ENCODE measurements at regions not wholly inside any gene's neighbourhood (a gene's known extent, or its start where the extent isn't known, plus 50 kb on each side); places are given as distances from the start of the nearest gene placed in this dataset.

DNA sequence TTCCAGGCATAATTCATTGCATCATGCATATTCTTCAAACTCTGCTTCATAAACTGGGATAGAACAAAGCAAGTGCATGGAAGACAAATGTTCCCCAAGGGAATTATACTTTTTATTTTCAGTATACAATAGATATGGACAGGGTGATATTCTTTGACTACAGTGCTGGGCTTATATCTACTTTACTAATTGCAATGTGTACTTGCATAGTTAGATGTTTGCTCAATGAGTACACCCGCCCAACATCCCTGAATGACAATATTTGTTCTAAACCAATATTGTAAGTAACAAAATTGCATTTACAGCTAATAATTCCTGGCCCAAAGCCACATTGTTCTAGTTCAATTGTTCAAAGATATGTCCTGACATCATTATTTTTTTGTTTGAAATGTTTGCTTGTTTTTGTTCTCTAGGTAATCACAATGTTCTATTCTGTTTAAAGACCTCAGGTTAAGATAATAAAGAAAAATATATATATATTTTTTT is 171.4 kb downstream of the PTN start:
- Histone ChIP-seq H3K9me3 (ENCODE audit: control insufficient read depth, low read length) (no peaks in the 10 kb centered on the region), H3K4me1 (ENCODE audit: control insufficient read depth, insufficient read depth, low read length) (no peaks in the 10 kb centered on the region), H3K27ac (ENCODE audit: low read length) (no peak overlapping the region), H3K4me3 (ENCODE audit: low read length) (no peak overlapping the region), H3K27me3 (ENCODE audit: control insufficient read depth, insufficient read depth) (no peaks in the 10 kb centered on the region)
- WGBS, result 87% methylated on average over 1 of the region's 1 CpG
- no peak for ATAC-seq
- intact Hi-C loops (cut with DNase I), result loop anchor here in 2 of 4 donors (5.0 to 10.0 kb wide), 2 partner anchors 283 to 295 kb away; no protein-coding TSS in a partner anchor
- no peak for DNase-seq

DNA sequence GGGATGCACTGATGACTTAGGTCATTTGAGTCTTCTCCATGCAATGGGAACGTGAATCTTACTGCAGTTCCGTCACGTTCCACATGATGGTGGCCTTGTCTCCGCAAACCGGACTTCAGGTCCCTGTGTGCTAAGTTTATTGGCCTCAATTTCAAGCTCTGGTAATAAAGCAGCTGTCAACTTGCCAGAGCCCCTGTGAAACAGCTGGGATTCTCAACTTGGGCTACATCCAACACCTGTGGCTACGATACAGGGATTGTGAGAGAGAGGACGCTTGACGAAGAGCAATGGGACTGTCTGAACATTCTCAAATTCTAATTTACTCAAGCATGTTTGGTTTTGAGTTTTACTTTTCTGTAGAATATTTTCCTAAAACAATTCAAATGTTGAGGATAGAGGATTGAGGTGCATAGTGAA is 174.2 kb downstream of the PTN start:
- peak; percentile 35 to 81 (median 65) for DNase-seq
- 10% methylated on average over 8 of the region's 8 CpGs for WGBS
- Histone ChIP-seq H3K27ac (ENCODE audit: low read length) (no peak overlapping the region), H3K27me3 (ENCODE audit: control insufficient read depth, insufficient read depth) (no peaks in the 10 kb centered on the region), H3K4me3 (ENCODE audit: low read length) (no peak overlapping the region), H3K4me1 (ENCODE audit: control insufficient read depth, insufficient read depth, low read length) (no peaks in the 10 kb centered on the region), H3K9me3 (ENCODE audit: control insufficient read depth, low read length) (no peaks in the 10 kb centered on the region)
- intact Hi-C loops (cut with DNase I), result loop anchor here (5.0 to 10.0 kb wide), 3 partner anchors 283 to 426 kb away; no protein-coding TSS in a partner anchor
- peak; percentile 77 to 82 for ATAC-seq

DNA sequence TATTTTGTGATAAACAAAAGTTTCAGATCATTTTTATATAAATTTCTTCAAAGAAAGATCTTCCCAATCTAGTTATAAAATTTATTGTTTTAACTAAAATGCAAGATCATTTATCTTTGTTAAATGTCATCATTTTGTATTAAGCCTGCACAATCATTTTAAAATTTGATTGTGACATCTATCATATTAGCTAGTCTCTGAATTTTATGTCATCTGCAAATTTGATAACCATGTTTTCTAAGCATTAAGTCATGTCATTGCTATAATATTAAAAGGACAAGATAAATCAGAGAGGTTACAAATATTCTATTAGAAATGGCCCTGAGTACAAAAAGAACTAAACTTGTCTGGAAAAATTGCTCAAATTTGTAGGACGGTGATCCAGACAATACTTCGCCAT is 175.9 kb downstream of the PTN start:
- no peak for ATAC-seq
- WGBS, result 96% methylated on average over 2 of the region's 2 CpGs
- Histone ChIP-seq H3K4me3 (ENCODE audit: low read length) (no peak overlapping the region), H3K9me3 (ENCODE audit: control insufficient read depth, low read length) (no peaks in the 10 kb centered on the region), H3K27ac (ENCODE audit: low read length) (no peak overlapping the region), H3K27me3 (ENCODE audit: control insufficient read depth, insufficient read depth) (no peaks in the 10 kb centered on the region), H3K4me1 (ENCODE audit: control insufficient read depth, insufficient read depth, low read length) (no peaks in the 10 kb centered on the region)
- DNase-seq, result no peak
- intact Hi-C loops (cut with DNase I), result loop anchor here (5.0 to 10.0 kb wide), 3 partner anchors 285 to 427 kb away; no protein-coding TSS in a partner anchor

DNA sequence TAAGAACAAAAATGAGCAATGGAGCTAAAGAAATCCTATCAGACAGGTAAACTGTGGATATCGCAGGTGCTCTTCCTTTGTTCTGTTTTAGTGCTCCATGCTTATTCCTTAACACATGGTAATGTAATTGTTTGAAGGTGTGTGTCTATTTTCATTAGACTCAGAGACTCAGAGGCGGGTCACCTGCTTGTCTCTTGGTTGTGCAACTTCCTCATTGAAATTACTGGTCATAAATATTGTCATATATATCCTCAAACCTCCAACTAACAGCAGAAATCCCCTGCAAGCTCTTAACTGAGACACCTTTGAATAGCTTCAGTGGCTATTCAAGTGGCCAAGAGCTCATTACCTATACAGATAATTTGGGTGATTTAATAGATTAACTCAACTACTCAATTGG is 177.2 kb downstream of the PTN start:
- ATAC-seq (no peak), DNase-seq (no peak)
- Histone ChIP-seq H3K4me3 (ENCODE audit: low read length) (no peak overlapping the region), H3K9me3 (ENCODE audit: control insufficient read depth, low read length) (no peaks in the 10 kb centered on the region), H3K4me1 (ENCODE audit: control insufficient read depth, insufficient read depth, low read length) (no peaks in the 10 kb centered on the region), H3K27me3 (ENCODE audit: control insufficient read depth, insufficient read depth) (no peaks in the 10 kb centered on the region), H3K27ac (ENCODE audit: low read length) (no peak overlapping the region)
- WGBS, result 86% methylated on average over 2 of the region's 2 CpGs
- intact Hi-C loops (cut with DNase I), result loop anchor here (5.0 to 10.0 kb wide), 3 partner anchors 286 to 428 kb away; no protein-coding TSS in a partner anchor

DNA sequence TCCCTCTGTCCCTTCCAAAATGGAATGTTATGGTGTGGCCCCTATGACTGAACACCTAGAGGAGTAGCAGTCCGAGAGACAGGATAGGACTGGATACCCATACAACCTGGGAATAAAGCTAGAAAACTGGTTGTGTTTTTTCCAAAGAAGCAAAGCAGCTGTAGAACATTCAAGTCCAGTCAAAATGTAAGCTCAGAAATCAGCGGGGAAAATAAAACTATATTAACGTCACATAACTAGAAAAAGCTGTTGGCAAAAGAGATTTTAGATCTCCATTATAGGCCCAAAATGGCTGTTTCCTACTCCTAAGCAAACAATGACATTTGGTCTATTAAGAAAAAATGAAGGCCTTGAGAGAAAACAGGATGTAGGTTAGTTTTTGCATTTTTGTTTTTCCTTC is 177.7 kb downstream of the PTN start:
- no peaks in the 10 kb centered on the region for H3K4me1 ChIP-seq (ENCODE audit: control insufficient read depth, insufficient read depth, low read length)
- intact Hi-C loops (cut with DNase I), result loop anchor here (5.0 to 10.0 kb wide), 3 partner anchors 287 to 429 kb away; no protein-coding TSS in a partner anchor
- no peaks in the 10 kb centered on the region for H3K27me3 ChIP-seq (ENCODE audit: control insufficient read depth, insufficient read depth)
- ATAC-seq, result no peak
- H3K4me3 ChIP-seq (ENCODE audit: low read length), result no peak overlapping the region
- no peak for DNase-seq
- no peaks in the 10 kb centered on the region for H3K9me3 ChIP-seq (ENCODE audit: control insufficient read depth, low read length)
- H3K27ac ChIP-seq (ENCODE audit: low read length), result no peak overlapping the region
- WGBS, result 80% methylated on average over 3 of the region's 3 CpGs

DNA sequence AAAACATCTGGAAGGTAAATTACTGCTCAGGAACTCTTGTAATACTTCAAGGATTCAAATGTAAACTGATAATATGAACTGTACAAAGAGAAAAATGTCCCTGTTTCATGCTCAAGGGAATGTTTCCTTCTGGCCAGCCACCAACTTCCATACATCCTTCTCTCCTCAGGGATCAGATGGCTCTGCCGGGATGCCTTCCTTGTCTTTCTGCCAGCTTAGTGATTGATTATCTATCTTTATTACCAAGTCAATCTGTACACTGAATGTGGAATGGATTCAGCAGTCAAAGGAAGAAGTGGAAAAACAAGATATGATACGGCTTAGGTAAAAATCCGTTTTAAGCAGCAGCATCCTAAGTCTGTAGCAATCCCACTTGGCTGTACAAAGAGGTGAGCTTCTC is 178.3 kb downstream of the PTN start:
- Histone ChIP-seq H3K9me3 (ENCODE audit: control insufficient read depth, low read length) (no peaks in the 10 kb centered on the region), H3K4me3 (ENCODE audit: low read length) (no peak overlapping the region), H3K27ac (ENCODE audit: low read length) (no peak overlapping the region), H3K4me1 (ENCODE audit: control insufficient read depth, insufficient read depth, low read length) (no peaks in the 10 kb centered on the region), H3K27me3 (ENCODE audit: control insufficient read depth, insufficient read depth) (no peaks in the 10 kb centered on the region)
- ATAC-seq (no peak), DNase-seq (no peak)
- intact Hi-C loops (cut with DNase I), result loop anchor here (5.0 to 10.0 kb wide), 3 partner anchors 287 to 430 kb away; no protein-coding TSS in a partner anchor
- 64% methylated on average over 3 of the region's 3 CpGs for WGBS

DNA sequence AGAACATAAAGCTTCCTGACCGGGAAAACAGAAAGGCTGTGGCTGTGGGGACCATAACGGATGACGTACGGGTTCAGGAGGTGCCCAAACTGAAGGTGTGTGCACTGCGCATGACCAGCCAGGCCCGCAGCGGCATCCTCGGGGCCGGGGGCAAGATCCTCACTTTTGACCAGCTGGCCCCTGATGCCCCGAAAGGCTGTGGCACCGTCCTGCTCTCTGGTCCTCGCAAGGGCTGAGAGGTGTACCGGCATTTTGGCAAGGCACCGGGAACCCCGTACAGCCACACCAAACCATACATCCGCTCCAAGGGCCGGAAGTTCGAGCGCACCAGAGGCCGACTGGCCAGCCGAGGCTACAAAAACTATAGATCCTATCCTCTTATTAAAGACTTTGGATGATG is 179.3 kb downstream of the PTN start:
- no peaks in the 10 kb centered on the region for H3K4me1 ChIP-seq (ENCODE audit: control insufficient read depth, insufficient read depth, low read length)

DNA sequence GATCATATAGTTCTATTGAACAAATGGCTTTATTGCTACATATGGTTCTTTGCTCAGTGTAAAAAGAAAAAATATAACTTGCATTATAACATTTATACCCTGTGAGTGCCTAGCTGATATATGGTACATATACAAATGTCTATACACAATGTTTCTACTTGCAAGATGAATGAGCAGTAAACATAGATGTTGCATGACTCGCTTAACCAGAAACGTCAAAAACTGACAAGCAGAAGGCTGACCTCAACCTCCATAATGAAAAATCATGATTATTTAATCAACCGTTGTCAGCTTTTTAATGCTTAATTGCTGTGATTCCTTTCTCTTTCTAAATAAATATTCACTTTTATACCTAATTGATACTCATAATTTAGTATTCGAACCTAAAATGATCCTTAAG is 183.3 kb downstream of the PTN start:
- H3K4me1 ChIP-seq (ENCODE audit: control insufficient read depth, insufficient read depth, low read length), result no peaks in the 10 kb centered on the region
- H3K9me3 ChIP-seq (ENCODE audit: control insufficient read depth, low read length), result no peaks in the 10 kb centered on the region
- no peaks in the 10 kb centered on the region for H3K27me3 ChIP-seq (ENCODE audit: control insufficient read depth, insufficient read depth)
- intact Hi-C loops (cut with DNase I), result loop anchor here in 1 of 4 donors (10.0 kb wide), 1 partner anchor 435 kb away; no protein-coding TSS in a partner anchor
- 86% methylated on average over 4 of the region's 4 CpGs for WGBS
- no peak for DNase-seq
- H3K27ac ChIP-seq (ENCODE audit: low read length), result no peak overlapping the region
- no peak overlapping the region for H3K4me3 ChIP-seq (ENCODE audit: low read length)
- no peak for ATAC-seq

More for the DNA sequence above, 179.3 kb downstream of the PTN start:
- no peak for ATAC-seq
- WGBS, result 96% methylated on average over 21 of the region's 21 CpGs
- H3K9me3 ChIP-seq (ENCODE audit: control insufficient read depth, low read length), result no peaks in the 10 kb centered on the region
- intact Hi-C loops (cut with DNase I), result loop anchor here in 1 of 4 donors (10.0 kb wide), 1 partner anchor 431 kb away; no protein-coding TSS in a partner anchor
- H3K27ac ChIP-seq (ENCODE audit: low read length), result no peak overlapping the region
- H3K27me3 ChIP-seq (ENCODE audit: control insufficient read depth, insufficient read depth), result no peaks in the 10 kb centered on the region
- peak in 2 of 3 donors; percentile 36 to 48 for DNase-seq
- no peak overlapping the region for H3K4me3 ChIP-seq (ENCODE audit: low read length)

DNA sequence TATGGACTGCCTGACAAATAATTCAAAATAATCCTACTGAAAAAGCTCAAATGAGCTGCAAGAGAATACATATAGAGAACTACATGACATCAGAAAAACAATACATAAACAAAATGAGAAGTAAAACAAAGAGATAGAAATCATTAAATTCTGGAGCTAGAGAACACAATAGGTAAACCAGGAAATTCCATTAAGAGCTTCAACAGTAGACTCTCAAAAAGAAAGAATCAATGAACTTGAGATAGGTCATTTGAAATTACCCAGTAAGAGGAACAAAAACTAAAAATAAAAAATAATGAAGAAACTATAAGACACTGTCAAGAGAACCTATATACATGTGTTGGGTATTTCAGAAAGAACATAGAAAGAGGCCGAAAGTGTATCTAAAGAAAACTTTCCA is 186.3 kb downstream of the PTN start:
- no peak overlapping the region for H3K27ac ChIP-seq (ENCODE audit: low read length)
- WGBS, result 96% methylated on average over 1 of the region's 1 CpG
- intact Hi-C loops (cut with DNase I), result no loop called here

DNA sequence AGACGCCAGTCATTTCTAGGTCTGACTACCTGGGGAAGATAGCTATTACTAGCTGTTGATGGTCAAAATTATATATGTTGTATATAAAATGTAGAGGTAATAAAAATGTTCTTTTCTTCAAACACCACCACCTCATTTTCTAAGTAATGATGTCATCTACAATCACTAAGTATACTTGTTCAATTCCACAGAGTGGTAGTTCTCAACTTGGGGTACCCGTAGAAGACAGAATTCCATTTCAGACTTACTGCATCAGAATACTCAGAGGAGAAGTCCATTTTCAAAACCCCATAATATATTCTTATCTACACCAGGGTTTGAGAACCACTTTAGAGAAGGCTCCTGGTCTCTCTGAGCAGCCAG is 191.9 kb downstream of the PTN start:
- no peak for DNase-seq
- H3K4me3 ChIP-seq (ENCODE audit: low read length), result no peak overlapping the region
- no peaks in the 10 kb centered on the region for H3K27me3 ChIP-seq (ENCODE audit: control insufficient read depth, insufficient read depth)
- H3K9me3 ChIP-seq (ENCODE audit: control insufficient read depth, low read length), result no peaks in the 10 kb centered on the region
- no peak overlapping the region for H3K27ac ChIP-seq (ENCODE audit: low read length)
- intact Hi-C loops (cut with DNase I), result no loop called here
- peaks cover 2% of the 10 kb centered on the region for H3K4me1 ChIP-seq (ENCODE audit: control insufficient read depth, insufficient read depth, low read length)
- no peak for ATAC-seq
- WGBS, result 89% methylated on average over 2 of the region's 2 CpGs

More for the DNA sequence above, 186.3 kb downstream of the PTN start:
- no peak for ATAC-seq
- no peaks in the 10 kb centered on the region for H3K9me3 ChIP-seq (ENCODE audit: control insufficient read depth, low read length)
- H3K4me1 ChIP-seq (ENCODE audit: control insufficient read depth, insufficient read depth, low read length), result no peaks in the 10 kb centered on the region
- H3K27me3 ChIP-seq (ENCODE audit: control insufficient read depth, insufficient read depth), result no peaks in the 10 kb centered on the region
- no peak for DNase-seq
- no peak overlapping the region for H3K4me3 ChIP-seq (ENCODE audit: low read length)

DNA sequence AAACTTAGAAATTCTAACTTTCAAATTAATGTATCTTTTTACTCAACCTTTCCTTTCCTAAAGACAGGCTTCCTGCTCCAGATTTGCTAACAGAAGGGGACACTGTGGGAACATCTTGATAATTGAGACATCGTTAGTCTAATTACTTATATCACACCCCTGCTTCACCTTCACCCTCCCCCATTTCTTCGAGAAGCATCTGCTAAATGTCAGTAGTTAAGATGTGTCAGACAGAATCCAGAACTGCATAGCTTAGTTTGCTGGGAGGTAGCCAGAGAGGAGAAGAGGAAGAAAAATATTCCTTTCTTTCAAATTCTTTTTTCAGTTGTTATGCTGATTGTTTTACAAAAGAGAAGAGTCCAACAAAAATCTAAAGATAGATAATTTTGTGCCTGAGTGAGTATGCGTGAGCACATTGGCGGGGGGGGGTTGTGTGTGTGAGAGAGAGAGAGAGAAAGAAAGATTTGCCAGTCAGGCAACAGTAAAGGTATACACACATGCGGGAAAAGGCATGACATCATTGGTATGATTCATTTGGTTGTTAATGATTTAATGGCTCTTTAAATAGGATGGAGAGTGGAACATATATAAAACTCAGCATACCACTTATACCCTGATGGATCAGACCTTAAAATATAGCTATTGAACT is 192.4 kb downstream of the PTN start:
- Histone ChIP-seq H3K4me1 (ENCODE audit: control insufficient read depth, insufficient read depth, low read length) (peaks cover 2% of the 10 kb centered on the region), H3K27me3 (ENCODE audit: control insufficient read depth, insufficient read depth) (no peaks in the 10 kb centered on the region), H3K27ac (ENCODE audit: low read length) (no peak overlapping the region), H3K4me3 (ENCODE audit: low read length) (no peak overlapping the region), H3K9me3 (ENCODE audit: control insufficient read depth, low read length) (no peaks in the 10 kb centered on the region)
- DNase-seq (no peak), ATAC-seq (no peak)
- intact Hi-C loops (cut with DNase I), result no loop called here
- WGBS, result 12% methylated on average over 5 of the region's 5 CpGs
